CD4-positive, alpha-beta T cell treated with Interleukin-21 for 1 hour (primary cell): ENCODE measurements at regions not wholly inside any gene's neighbourhood (a gene's known extent, or its start where the extent isn't known, plus 50 kb on each side); places are given as distances from the start of the nearest gene placed in this dataset.
"Not testable (repeated sequence)": the region's sequence is repeated elsewhere in the genome, so short reads cannot be mapped to it uniquely, and the experiment has no call there.

Experiments used
- DNase-seq: peaks from one replicate; pipeline ENCODE4 v3.0.0-alpha.2; 2020

GRCh38 chr12:73769337-73769736 lies 768.3 kb upstream of the ATXN7L3B start:
- DNase-seq = no peak

DNA sequence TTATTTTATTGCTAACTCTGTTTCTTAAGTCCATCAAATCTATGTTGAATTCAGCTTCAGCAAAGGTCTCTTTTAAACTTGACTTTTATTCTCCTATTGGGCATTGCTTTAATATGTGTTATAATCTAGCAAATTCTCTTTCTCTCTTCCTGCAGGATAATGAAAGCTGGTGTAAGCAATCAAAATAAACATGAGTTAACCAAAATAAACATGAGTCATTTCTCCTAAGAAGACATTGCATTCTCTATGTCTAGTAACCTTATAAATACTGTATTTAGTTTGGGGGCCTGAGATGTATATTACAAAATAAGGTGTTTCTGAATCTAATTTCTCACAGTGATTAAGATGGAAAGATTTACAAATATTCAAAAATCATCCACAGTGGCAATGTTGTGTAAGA lies 739.1 kb upstream of the ATXN7L3B start:
- DNase-seq = no peak

DNA sequence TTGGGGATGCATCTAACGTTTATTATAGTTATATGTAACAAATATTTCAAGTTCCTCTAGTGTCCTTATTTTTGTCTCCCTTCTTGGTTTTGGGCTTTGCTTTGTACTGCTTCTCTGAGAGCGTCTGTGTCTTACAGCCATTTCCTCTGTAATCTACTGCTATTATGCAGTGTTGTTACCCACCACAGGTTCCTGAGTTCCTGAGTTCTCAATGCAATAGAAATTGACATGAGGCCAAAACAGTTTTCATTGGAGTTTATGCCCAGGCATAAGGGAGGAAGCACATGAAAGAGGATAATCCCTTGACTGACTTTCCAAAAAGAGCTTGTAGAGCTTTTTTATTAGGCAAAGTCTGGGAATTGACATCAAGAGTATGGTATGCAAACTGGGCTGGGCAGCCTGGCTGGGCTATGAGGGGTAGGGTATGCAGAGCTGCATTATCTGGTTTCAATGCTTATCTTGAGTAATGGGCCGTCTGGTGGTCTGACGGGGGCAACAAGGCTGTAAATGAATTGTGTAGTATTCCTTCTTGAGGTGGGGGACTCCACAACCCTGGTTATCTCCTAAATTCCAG lies 722.5 kb upstream of the ATXN7L3B start:
- DNase-seq = no peak

GRCh38 chr12:73817161-73817560 lies 720.5 kb upstream of the ATXN7L3B start:
- DNase-seq = no peak

- no peak for DNase-seq
Measured at GRCh38 chr12:73833746-73834145, 703.9 kb upstream of the ATXN7L3B start.

DNA sequence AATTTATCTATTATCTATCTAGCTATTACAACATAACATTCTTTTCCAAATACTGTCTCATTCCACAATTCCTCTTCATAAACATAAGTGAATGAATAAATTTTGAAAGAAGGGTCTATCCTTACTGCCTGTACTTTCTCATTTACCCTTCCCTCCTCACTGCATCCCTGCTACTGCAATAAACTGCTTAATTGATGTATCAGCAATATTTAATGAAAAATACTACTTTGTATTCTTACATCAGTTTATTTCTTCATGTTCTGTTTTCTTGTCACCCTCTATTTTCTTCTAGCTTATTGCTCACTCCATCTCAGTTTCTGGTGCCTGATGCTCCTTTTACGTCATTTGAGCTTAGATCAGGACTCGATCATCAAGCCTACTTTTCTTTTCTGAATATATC lies 695.7 kb upstream of the ATXN7L3B start:
- DNase-seq = no peak

DNA sequence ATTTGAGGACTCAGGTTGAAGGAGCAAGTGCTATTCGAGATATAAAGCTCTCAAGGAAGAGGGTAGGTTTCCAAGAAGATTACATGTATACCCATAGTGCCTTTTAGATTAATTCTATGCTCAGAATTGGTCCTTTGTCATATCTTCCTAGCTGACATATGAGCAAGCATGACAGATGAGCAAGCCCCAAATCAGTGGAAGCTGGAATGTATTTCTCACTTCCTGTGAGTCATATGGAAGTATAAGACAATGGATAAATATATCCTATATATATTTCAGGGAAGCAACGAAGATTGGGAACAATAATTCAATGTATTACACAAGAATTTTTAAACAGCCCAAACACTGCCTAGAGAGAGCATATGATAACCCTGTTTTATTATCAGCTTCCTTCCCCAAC lies 674.1 kb upstream of the ATXN7L3B start:
- DNase-seq = no peak

DNA sequence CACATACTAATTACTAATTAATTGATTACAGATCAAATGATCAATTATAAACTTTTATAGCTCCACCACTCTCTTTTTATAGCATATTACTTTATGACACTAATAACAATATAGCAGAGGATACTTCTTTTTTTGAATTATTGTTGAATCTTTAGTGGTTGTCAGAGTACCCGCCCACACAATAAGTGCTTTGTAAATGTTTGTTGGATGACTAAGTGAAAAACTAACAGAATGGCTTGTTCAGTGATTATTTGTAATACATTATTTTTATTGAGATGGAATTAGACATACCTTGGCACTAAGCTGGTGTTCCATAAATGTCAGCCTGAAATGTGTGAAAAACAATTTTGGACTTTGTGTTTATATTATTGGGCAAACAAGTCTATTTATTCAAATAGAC lies 670.5 kb upstream of the ATXN7L3B start:
- no peak for DNase-seq

DNA sequence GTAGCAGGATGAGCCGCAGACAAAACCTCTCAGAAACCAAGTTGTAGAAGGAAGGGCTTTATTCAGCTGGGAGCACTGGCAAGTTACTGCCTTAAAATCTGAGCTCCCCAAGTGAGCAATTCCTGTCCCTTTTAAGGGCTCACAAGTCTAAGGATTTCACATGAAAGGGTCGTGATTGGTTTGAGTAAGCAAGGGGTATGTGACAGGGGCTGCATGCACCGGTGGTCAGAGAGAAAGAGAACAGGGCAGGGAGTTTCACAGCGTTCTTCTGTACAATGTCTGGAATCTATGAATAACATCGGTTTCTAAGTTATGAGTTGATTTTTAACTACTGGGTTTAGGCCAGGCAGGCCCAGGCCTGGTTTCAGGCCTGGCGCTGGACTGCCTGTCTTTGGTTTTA lies 660.3 kb upstream of the ATXN7L3B start:
- DNase-seq = not testable (repeated sequence)

GRCh38 chr12:73892201-73892600 lies 645.4 kb upstream of the ATXN7L3B start:
- no peak for DNase-seq

DNA sequence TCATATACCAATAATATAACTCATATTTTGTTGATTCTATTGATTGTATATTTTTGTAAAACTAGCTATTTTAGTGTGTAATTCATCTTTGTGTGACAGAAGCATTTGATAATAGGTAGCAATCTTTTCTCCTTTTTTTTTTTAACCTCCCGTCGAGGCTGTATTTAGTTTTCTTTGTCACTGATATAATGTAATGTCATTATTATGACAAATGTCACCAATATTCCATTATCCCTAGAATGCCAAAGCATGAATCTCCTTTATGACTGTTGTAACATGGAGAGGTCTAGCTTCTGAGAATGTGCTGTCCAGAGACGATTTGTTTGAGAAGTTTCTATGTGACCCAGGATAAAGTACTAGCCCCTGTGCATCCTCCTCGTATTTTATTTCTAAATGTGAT lies 639.0 kb upstream of the ATXN7L3B start:
- no peak for DNase-seq

DNA sequence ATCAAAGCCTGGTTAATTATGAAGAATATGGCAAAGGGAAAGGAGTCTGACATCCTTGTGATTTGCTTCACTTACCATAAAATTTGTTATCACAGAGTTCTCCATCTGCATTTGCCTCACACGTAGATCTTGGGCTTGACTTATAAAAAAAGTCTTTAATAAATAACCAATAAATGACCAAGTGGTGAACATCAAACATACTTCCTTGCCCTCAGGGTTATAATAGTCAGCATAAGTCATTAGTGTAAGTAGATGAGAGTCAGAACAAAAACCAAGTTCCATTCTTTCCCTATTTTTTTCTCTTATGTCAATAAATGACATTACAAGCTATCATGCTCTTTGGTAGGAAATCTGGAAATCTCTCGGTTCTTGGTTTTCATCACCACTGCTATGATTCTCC lies 635.4 kb upstream of the ATXN7L3B start:
- DNase-seq = no peak

GRCh38 chr12:73906757-73907156 lies 630.9 kb upstream of the ATXN7L3B start:
- DNase-seq = no peak

GRCh38 chr12:73935817-73936216 lies 601.8 kb upstream of the ATXN7L3B start:
- DNase-seq = no peak

GRCh38 chr12:73947326-73948026 lies 590.2 kb upstream of the ATXN7L3B start:
- no peak for DNase-seq

DNA sequence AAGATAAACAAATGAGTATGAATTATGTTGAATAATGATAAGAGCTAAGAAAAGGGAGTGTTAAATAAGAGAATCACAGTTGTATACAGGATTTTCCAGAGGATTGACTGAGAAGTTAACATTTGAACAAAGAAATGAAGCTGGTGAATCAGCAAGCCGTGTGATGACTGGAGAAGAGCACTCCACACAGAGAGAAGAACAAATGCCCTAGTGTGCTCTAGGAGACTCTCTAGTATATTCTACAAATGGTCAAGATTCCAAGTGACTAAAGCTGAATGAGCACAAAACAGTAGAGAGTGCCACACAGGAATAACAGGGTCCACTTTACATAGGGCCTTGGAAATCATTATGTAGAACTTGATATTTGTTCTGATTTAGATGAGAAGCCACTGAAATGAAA lies 587.1 kb upstream of the ATXN7L3B start:
- no peak for DNase-seq

DNA sequence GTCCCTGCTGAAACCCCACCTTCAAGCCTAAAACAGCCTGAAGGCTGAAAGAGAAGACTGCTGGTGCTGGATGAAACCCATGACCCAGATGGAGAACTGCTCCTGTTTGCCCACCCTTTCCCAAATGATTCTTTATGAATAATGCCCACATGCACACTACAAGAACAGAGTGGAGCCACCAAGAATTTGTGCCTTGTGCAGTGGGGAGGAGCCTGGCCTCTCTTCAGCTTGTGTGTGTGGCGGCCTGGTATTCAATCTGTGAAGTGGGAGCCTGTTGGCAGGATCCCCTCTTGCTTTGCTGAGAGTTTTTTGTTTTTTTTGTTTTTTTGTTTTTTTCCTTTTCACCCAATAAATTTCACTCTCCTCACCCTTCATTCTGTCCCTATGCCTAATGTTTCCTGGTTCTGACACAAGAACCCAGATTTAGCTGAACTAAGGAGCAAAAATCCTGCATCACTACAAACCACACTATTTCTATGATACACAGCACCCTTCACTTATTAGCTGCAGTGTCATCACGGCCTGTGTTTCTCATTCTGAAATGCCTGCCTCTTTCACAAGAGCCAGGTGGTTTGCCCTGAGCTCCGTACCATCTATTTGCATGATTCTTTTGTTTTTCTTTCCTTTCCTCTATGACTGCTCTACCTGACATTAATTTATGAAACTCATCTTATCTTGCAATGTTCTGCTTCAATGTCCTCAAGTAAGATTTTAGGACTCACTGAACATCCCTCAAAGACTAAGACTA lies 585.5 kb upstream of the ATXN7L3B start:
- DNase-seq = no peak

- DNase-seq = no peak
Measured at GRCh38 chr12:73964641-73965040, 573.0 kb upstream of the ATXN7L3B start.

- DNase-seq = no peak
Measured at GRCh38 chr12:73973486-73973885, 564.1 kb upstream of the ATXN7L3B start.

DNA sequence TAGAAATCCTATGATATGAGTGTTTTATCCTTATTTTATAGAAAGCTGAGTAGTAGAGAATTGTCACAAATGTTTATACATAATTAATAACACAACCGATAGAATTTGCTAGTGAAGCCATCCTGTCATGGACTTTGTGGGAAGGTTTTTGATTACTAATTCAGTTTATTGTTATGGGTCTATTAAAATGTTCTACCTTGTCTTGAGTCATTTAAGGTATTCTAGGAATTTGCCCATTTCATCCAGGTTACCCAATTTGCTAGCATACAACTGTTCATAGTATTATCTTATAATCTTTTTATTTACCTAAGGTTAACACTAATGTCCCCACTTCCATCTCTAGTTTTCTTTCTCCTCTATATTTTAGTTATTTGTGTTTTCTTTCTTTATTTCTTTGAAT lies 553.1 kb upstream of the ATXN7L3B start:
- DNase-seq = no peak

GRCh38 chr12:73991138-73991537 lies 546.5 kb upstream of the ATXN7L3B start:
- no peak for DNase-seq

- no peak for DNase-seq
Measured at GRCh38 chr12:73998894-73999293, 538.7 kb upstream of the ATXN7L3B start.

GRCh38 chr12:74015118-74015517 lies 522.5 kb upstream of the ATXN7L3B start:
- DNase-seq = no peak

GRCh38 chr12:74016324-74016723 lies 521.3 kb upstream of the ATXN7L3B start:
- not testable (repeated sequence) for DNase-seq
